ENCODE measurements at regions not wholly inside any gene's neighbourhood (a gene's known extent, or its start where the extent isn't known, plus 50 kb on each side); places are given as distances from the start of the nearest gene placed in this dataset.

DNA sequence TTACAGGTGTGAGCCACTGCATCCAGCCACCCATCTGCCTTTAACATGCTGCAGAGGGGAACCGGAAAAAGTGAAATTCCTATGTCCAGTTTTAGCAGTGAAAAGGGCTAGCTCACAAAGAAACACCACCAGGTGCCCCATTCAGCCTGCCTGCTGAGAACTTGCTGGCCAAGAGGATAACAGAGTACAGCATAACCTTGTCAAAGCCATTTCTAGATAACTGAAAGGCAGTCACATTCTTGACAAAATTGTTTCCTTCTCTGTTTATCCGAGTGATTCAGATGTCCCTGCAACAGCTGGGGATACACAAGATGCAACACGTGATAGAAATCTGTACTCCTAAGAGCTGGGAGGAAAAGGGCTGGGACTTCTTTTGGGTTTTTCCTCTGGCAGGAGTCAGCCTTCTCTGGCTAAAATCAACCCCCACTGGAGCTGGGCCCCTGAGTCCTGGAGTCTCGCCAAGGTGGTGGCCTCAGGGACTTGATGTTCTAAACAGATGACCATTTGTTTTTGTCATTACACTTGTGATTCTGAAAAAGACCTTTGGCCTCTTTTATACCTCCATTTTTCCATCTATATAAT lies 505.4 kb downstream of the BCL11A start:
- no peak for DNase-seq (ENCODE audit: low spot score)

GRCh38 chr2:60047347-60047746 lies 506.1 kb downstream of the BCL11A start:
- DNase-seq (ENCODE audit: low spot score) = no peak

- no peak for DNase-seq (ENCODE audit: low spot score)
Measured at GRCh38 chr2:60046529-60046928, 506.9 kb downstream of the BCL11A start.

DNA sequence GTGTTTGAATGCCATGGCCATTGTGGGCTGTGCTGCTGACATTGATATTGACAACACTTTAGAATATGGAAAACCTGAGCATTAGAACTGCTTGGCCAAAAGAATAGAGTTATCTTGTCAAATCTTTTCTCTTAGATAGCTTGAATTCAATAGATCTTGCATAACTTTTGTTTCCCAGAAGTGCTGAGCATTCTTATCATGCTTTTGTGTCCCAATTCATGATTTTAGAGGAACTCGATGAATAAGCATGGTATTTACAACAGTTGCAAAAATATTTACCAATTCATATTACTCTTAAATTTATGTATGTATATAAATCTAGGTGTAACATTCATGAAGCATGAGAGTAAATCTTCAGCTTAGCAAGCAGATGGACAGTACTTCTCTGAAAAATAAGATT lies 508.0 kb downstream of the BCL11A start:
- DNase-seq (ENCODE audit: low spot score) = no peak

DNA sequence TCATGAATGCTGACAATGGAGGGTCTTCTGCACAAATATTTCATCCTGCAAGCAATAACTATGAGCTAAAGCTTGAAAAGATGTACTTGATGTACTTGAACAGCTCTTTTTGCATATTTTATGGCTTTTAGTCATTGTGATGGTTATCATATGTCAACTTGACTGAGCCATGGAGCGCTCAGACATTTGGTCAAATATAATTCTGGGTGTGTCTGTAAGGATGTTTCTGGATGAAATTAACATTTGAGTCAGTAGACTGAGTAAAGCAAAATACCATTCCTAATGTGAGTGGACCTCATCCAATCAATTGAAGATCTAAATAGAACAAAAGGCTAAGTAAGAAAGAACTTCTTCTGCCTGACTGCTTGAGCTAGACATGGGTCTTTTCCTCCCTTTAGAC lies 509.0 kb downstream of the BCL11A start:
- no peak for DNase-seq (ENCODE audit: low spot score)

DNA sequence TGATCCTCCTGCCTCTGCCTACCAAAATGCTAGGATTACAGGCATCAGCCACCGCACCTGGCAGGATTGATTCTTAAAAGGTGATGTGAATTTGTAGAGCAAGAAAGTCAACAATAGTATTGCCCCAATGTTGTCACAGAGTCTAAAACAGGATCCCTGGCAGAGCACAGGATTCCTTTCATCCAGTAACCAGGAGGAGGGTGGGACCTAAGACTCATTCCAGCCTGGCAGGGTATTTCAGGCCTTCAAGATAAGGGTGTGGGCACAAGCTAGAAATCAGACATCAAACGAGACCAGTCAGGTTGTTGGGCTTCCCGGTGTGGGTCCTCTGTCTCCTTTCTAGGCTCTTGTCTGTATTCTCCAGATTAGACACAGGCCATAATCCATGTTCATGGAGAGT lies 511.4 kb downstream of the BCL11A start:
- no peak for DNase-seq (ENCODE audit: low spot score)

DNA sequence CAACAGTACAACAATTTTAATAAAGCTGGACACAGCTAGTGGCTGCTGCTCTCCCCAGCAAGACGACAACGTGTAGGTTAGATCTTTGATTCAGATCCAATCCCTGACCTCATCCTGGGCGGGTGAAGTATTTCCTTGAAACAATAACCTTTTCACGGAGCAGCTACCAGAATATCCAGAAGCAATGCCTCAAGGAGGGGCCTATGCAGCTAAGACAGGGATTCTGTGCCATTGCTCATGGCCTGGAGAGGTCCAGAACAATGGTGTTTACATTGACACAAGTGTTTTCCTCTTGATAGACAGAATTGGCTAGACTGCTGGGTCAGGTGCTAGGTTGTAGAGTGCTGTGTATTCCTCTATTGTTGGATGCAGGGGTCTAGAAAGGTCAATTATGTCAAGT lies 520.1 kb downstream of the BCL11A start:
- no peak for DNase-seq (ENCODE audit: low spot score)

DNA sequence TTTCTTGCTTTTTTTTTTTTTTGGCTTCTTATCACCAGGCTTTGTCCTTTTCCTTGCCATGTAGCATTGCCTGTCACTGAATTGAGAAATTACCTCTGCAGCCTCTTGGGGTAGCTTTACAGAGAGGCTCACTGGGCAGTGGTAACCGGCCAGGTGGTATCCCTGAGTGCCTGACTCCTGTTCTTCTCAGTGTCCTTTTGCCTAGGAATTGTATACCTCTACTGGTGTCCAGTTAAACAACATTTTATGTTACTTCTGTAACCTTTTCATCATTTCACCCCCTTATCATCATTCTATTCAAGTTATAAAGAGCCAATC lies 523.9 kb downstream of the BCL11A start:
- DNase-seq (ENCODE audit: low spot score) = no peak

- no peak for DNase-seq (ENCODE audit: low spot score)
Measured at GRCh38 chr2:60028849-60029565, 524.4 kb downstream of the BCL11A start.

- no peak for DNase-seq (ENCODE audit: low spot score)
Measured at GRCh38 chr2:60025496-60025895, 528.0 kb downstream of the BCL11A start.

- no peak for DNase-seq (ENCODE audit: low spot score)
Measured at GRCh38 chr2:60023256-60023985, 530.0 kb downstream of the BCL11A start.

DNA sequence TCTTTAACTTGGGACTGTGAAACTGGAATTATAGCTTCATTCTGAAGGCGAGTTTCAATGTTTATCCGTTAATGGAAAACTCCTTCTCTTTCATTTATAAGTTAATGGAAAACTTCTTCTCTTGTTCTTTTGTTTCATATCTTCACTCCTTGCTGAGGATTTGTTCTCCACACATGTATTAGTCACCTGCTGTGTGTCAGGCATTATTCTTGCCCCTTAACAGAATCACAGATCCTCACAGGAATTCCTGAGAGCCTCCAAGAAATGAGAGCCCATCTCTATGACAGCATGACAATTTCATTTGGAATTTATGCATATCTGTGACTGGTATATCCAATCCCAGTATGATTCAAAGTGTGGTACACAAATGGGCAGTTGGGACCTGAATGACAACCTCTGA lies 545.8 kb downstream of the BCL11A start:
- DNase-seq (ENCODE audit: low spot score) = no peak

DNA sequence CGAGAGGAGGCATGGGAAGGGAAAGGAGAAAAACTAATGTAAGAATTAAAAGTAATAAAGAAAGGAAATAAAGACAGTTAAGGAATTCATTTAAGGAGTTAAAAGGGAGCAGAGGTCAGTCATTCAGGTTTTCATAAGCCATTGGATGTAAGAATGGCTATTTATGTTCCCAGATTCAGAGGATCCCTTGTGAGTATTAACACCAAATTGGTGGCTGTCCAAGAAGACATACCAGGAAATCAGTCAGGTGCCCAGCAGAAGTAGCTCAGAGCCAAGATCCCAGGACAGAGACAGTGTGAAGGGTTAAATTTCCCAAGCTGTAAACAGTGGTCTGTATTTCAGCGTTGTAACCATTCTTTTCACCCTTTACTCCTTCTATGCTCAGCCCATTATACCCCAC lies 550.4 kb downstream of the BCL11A start:
- no peak for DNase-seq (ENCODE audit: low spot score)

- no peak for DNase-seq (ENCODE audit: low spot score)
Measured at GRCh38 chr2:60002183-60002867, 551.1 kb downstream of the BCL11A start.

DNA sequence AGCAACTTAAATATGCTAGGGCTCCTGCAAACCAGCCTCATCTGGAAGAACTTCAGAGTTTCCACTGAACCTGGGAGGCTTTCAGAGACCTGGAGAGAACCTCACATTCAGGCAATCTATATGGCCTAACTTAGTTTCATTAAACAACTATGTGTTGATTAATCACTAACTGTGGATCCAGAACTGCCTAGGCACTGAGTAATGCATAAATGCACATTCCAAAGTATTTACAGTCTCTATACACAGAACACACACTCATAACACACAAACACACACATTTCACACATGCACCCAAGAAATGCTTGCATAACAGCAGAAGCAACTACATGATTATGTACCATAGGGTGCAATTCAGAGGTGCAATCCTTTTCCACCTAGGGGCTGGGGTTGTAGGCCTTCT lies 552.8 kb downstream of the BCL11A start:
- DNase-seq (ENCODE audit: low spot score) = no peak

DNA sequence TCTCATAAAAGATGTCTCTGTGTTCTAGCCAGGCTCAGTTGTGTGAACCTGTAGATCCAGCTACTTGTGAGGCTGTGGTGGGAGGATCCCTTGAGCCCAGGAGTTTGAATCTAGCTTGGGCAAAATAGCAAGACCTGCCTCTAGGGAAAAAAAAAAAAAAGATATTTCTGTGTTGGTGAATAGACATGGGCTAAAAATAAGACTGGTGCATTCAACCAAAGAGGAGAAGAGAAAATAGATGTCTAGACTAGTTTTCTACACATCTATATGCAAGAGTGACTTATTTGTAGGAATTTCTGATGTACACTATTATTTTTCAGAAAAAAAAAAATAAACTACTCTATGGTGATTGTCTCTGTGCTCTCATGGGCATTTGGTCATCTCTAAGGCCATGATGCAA lies 555.1 kb downstream of the BCL11A start:
- DNase-seq (ENCODE audit: low spot score) = no peak

DNA sequence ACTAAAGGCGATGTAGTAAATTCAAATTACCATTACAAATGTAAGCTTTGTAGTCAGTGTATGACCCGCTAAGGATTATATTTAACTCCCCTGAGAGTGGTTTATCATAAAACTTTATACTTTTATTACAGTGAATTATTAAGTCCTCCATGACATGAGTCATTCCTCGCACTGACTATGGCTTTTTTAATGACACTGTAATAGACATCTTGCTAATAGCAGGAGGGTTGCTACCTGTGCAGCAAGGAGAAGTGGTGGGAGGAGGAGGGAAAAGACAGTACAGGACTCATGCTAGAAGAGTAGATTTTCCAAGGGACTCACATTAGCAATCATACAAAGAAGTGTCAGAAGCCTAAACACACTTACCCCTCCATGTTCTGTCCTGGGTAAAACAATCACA lies 556.1 kb downstream of the BCL11A start:
- DNase-seq (ENCODE audit: low spot score) = no peak

DNA sequence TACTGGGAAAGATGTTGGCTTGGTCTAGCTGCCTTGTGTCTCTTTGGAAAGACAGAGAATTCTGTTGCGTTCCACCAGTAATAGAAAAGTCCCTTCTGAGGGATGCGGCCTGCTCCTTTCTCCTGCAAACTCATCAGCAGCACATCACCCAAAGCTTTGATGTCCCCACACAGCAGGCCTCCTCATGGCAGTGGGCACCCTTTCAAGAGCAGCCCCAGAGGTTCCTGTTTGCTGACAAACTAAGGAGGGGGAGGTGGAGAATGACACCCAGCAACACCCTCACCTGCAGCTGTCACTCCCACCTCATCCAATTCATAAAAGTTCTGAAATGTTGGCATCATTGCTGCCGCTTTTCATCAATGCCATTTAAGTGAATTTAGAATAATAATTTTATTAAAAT lies 556.6 kb downstream of the BCL11A start:
- DNase-seq (ENCODE audit: low spot score) = no peak

- DNase-seq (ENCODE audit: low spot score) = no peak
Measured at GRCh38 chr2:59993726-59994125, 559.7 kb downstream of the BCL11A start.

DNA sequence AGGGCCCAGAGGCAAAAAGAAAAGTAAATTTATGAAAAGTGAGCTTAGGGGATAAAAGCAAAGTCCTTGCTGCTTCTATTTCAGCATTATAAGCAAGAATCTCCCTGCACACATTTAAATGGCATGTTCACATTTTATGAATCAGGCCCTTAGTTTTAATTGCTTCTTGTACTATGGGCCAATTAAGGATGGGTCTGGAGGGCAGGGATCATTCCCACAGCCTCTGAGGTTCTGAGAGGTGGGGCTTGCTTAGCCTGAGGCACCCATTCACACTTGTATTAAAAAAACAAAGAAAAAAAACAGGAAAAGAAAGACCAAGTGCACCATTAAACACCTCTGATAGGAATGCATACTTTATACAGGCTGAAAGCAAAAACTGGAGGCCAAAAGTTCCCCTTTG lies 565.1 kb downstream of the BCL11A start:
- no peak for DNase-seq (ENCODE audit: low spot score)

- DNase-seq (ENCODE audit: low spot score) = peak; percentile 8
Measured at GRCh38 chr2:59986511-59986910, 566.9 kb downstream of the BCL11A start.

DNA sequence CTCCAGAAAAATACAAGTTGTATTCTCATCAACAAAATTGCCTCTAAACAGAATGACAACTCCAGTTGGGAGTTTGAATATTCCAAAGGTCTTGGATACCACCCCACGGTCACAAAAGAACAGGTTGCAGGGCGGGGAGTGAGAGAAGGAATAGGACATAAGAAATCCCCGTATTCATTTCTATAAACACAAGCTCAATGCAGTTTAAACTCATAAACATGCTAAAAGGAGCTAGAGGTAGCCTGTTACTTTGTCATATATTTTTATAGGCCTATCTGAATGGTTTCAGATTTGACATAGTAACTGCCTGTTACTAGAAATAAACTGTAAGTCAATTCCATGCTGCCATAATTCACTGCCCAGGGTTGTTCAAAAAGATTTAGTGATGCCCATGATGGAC lies 567.5 kb downstream of the BCL11A start:
- DNase-seq (ENCODE audit: low spot score) = no peak
